ENCODE measurements at regions not wholly inside any gene's neighbourhood (a gene's known extent, or its start where the extent isn't known, plus 50 kb on each side); places are given as distances from the start of the nearest gene placed in this dataset.

DNA sequence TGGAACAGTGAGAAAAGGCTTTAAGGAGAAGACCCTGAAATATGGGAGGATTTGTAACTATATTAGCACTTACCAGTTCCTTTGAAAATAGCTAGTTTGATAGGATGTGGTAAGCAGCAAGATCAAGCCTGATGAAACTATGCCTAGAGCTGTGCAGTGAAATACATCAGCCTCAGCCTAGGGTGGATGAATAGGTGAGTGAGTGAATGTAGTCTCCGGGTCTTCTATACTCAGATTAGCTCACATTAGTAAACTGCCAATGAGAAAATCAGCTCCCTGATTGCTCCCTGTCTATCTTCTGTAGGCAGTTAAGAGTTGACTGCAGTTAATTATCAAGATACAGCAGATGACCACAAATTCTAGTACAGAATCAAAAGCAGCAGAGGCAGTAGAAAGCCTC is 89.6 kb downstream of the ELAPOR2 start:
- Histone ChIP-seq H3K27me3 (no peaks in the 10 kb centered on the region), H3K4me3 (no peak overlapping the region), H3K27ac (no peak overlapping the region), H3K36me3 (no peaks in the 10 kb centered on the region), H3K9me3 (no peaks in the 10 kb centered on the region), H3K4me1 (peaks cover 0 to 7% (median 0%) of the 10 kb centered on the region in 12 donors)
- DNase-seq (no peak), ATAC-seq (no peak)
- intact Hi-C loops (cut with DNase I): no loop called here
- TF ChIP-seq, protein P1, sequence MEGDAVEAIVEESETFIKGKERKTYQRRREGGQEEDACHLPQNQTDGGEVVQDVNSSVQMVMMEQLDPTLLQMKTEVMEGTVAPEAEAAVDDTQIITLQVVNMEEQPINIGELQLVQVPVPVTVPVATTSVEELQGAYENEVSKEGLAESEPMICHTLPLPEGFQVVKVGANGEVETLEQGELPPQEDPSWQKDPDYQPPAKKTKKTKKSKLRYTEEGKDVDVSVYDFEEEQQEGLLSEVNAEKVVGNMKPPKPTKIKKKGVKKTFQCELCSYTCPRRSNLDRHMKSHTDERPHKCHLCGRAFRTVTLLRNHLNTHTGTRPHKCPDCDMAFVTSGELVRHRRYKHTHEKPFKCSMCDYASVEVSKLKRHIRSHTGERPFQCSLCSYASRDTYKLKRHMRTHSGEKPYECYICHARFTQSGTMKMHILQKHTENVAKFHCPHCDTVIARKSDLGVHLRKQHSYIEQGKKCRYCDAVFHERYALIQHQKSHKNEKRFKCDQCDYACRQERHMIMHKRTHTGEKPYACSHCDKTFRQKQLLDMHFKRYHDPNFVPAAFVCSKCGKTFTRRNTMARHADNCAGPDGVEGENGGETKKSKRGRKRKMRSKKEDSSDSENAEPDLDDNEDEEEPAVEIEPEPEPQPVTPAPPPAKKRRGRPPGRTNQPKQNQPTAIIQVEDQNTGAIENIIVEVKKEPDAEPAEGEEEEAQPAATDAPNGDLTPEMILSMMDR (IDR thresholded peaks at IDR 0.05): no peak
- no peak for TF ChIP-seq POLR2A (IDR thresholded peaks at IDR 0.05)
- 60 to 85% (median 74%) methylated on average over 1 of the region's 1 CpG for WGBS, 4 donors

DNA sequence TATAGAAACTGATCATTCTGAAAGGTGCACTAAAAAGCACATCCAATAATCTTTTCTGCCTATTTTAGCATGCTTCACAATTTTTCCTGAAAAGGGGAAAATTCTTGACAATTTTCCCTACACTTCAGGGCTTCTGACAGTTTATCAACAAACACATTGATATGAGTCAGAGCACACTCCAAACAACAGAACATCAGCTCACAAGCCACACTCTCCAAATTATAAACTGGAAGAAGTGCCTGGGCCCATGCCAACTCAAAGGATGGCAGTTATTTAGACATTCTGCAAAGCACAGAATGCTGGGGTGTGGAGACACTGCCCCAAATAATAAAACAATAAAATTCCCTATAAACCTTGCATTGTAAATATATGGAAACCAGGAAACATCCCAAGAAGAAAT is 90.8 kb downstream of the ELAPOR2 start:
- ATAC-seq: no peak
- Histone ChIP-seq H3K4me3 (no peak overlapping the region), H3K9me3 (no peaks in the 10 kb centered on the region), H3K36me3 (no peaks in the 10 kb centered on the region), H3K4me1 (peaks cover 0 to 7% (median 0%) of the 10 kb centered on the region in 12 donors), H3K27me3 (no peaks in the 10 kb centered on the region), H3K27ac (no peak overlapping the region)
- TF ChIP-seq POLR2A (IDR thresholded peaks at IDR 0.05): no peak
- TF ChIP-seq, protein P1 (IDR thresholded peaks at IDR 0.05): no peak
- DNase-seq: no peak
- intact Hi-C loops (cut with DNase I): no loop called here

DNA sequence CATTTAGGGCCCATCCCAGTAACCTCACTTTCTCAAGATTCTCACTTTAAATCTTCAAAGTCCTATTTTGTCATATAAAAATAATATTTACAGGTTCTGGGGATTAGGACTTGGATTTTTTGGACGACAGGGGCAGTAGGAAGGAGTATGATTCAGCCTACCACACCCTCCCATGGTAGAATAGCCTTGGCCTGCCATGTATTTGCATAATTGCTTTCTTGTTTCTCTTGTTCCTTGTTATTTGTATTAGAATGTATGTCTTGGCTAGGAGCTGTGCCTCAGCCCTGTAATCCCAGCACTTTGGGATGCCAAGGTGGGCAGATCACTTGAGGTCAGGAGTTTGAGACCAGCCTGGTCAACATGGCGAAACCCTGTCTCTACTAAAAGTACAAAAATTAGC is 92.5 kb downstream of the ELAPOR2 start:
- WGBS, 4 donors: 81 to 90% (median 86%) methylated on average over 2 of the region's 2 CpGs
- Histone ChIP-seq H3K36me3 (no peaks in the 10 kb centered on the region), H3K9me3 (no peaks in the 10 kb centered on the region), H3K4me1 (peaks cover 0 to 7% (median 0%) of the 10 kb centered on the region in 12 donors), H3K4me3 (no peak overlapping the region), H3K27ac (no peak overlapping the region), H3K27me3 (no peaks in the 10 kb centered on the region)
- intact Hi-C loops (cut with DNase I): no loop called here
- no peak for TF ChIP-seq POLR2A (IDR thresholded peaks at IDR 0.05)
- TF ChIP-seq, protein P1 (IDR thresholded peaks at IDR 0.05): no peak
- ATAC-seq (no peak), DNase-seq (no peak)

DNA sequence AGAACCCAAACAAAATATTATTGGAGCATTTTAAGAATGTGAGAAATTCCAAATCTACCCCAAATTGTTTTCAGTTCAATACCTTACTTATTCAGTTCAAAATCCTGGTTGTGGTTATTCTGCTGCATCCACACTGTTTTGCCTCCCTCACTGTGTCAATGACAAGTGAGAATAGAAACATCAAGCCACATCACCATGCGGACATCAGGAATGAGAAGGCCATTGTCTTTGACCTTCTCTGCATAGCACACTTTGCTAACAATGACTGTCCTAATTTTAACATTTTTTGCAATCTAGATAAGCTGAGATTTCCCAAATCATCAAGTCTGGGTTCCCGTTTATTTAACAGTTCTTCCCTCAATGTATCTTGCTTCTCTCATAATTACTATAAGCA is 93.7 kb downstream of the ELAPOR2 start:
- peaks cover 0 to 6% (median 0%) of the 10 kb centered on the region in 12 donors for H3K4me1 ChIP-seq
- no peaks in the 10 kb centered on the region for H3K36me3 ChIP-seq
- H3K27ac ChIP-seq: no peak overlapping the region
- no peaks in the 10 kb centered on the region for H3K9me3 ChIP-seq
- WGBS, 4 donors: 81 to 87% (median 85%) methylated on average over 2 of the region's 2 CpGs
- no peak for TF ChIP-seq POLR2A (IDR thresholded peaks at IDR 0.05)
- TF ChIP-seq, protein P1 (IDR thresholded peaks at IDR 0.05): no peak
- no peak for ATAC-seq
- DNase-seq: no peak
- no peaks in the 10 kb centered on the region for H3K27me3 ChIP-seq
- no peak overlapping the region for H3K4me3 ChIP-seq
- intact Hi-C loops (cut with DNase I): no loop called here

Measured in heart left ventricle (tissue), 16 donors.